ENCODE measurements at regions not wholly inside any gene's neighbourhood (a gene's known extent, or its start where the extent isn't known, plus 50 kb on each side); places are given as distances from the start of the nearest gene placed in this dataset.

DNA sequence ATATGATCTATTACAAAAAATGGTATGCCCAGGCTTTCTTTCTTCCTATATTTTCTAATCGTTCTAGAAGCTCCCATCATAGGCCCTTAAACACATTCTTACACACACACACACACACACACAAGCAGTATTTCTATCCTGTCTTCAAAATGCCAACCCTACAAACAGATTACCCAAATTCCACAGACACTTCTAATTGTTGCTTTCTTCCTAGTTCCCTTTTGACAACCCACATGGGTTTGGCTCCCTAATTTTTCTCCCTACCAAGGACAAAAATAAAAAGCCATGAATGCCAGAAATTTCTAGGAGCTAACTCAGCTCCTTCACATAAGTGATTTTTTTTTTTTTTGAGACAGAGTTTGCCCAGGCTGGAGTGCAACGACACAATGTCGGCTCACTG is 60.3 kb upstream of the NTF3 start:
- H3K27ac ChIP-seq = no peak overlapping the region
- TF ChIP-seq CTCF (IDR thresholded peaks at IDR 0.05) (no peak), ZFX (IDR thresholded peaks at IDR 0.05; ENCODE audit: borderline replicate concordance) (no peak)

DNA sequence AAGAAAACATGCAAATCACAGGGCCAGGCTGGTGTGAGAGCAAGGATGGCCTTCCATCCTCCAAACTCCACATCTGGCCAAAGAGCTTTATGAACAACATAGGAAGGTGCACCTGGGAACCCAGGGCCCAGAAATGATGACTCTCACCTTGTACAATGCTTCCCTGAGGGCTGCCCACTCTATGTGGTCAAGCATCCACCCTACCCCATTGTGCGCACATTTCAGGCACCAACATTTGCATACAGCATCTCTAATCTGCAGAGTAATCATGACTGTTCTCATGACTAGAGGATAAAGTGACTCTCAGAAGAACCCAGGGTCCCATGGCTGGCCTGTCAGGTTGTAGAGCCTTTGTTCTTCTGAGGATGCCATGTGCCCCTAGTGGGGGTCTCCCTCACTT is 57.2 kb upstream of the NTF3 start:
- TF ChIP-seq CTCF (IDR thresholded peaks at IDR 0.05) = no peak
- TF ChIP-seq ZFX (IDR thresholded peaks at IDR 0.05; ENCODE audit: borderline replicate concordance) = no peak

DNA sequence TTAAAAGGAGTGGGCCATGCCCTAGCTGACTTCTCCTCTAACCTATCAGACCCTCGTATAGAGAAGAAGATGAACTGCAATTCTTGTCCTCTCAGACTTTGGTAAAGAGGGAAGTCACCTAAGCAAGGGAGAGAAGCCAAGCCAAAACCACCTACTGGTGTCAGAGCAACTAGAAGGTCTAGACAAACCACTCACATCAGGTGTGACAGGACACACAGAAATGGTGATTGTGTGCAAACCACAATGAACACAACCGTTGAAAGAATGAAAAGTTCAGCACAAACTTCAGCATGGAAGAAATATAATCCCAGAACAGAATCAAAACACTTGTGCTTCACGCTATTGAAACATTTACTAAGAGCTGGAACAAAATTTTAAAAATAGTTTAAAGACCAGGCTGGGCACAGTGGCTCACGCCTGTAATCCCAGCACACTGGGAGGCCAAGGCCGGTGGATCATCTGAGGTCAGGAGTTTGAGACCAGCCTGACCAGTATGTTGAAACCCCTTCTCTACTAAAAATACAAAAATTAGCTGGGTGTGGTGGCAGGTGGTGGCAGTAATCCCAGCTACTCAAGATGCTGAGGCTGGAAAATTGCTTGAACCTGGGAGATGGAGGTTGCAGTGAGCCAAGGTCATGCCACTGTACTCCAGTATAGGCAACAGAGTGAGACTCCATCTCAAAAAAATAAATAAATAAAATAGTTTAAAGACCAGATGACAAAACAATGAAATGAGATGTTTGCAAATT is 56.2 kb upstream of the NTF3 start:
- TF ChIP-seq ZFX (IDR thresholded peaks at IDR 0.05; ENCODE audit: borderline replicate concordance) (no peak), CTCF (IDR thresholded peaks at IDR 0.05) (no peak)
- no peak overlapping the region for H3K27ac ChIP-seq

More for the DNA sequence above, 57.2 kb upstream of the NTF3 start:
- no peak overlapping the region for H3K27ac ChIP-seq

- H3K27ac ChIP-seq = no peak overlapping the region
- TF ChIP-seq ZFX (IDR thresholded peaks at IDR 0.05; ENCODE audit: borderline replicate concordance) (no peak), CTCF (IDR thresholded peaks at IDR 0.05) (no peak)
Measured at GRCh38 chr12:5376591-5377207, 55.2 kb upstream of the NTF3 start.

DNA sequence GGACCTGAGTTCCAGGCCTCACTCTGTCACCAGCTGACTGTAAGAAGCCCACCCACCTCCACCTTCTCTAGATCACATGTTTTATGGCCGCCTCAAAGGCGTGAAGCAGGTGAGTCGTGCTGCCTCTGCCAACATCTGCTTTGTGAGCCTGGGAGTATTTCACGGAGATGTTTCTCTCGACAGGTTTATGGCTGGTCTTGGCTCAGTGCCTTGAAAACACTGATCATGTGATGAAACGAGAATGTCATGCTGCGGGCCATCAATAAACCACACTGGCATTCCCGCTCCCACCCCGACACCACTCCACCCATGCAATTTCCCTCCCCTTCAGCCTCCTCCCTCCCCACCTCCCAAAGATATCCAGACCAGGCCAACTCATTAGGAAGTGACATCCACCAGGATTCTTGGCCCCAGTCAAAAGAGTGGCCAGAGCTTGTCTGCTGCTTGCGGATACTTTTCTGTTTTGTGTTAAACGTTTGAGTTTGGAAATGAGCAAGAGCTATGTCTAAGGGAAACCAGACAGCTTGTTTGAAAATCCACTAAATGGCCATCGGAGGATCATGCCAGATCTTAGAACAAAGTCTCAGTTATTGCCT is 53.8 kb upstream of the NTF3 start:
- no peak for TF ChIP-seq ZFX (IDR thresholded peaks at IDR 0.05; ENCODE audit: borderline replicate concordance)
- no peak for TF ChIP-seq CTCF (IDR thresholded peaks at IDR 0.05)
- H3K27ac ChIP-seq = no peak overlapping the region

DNA sequence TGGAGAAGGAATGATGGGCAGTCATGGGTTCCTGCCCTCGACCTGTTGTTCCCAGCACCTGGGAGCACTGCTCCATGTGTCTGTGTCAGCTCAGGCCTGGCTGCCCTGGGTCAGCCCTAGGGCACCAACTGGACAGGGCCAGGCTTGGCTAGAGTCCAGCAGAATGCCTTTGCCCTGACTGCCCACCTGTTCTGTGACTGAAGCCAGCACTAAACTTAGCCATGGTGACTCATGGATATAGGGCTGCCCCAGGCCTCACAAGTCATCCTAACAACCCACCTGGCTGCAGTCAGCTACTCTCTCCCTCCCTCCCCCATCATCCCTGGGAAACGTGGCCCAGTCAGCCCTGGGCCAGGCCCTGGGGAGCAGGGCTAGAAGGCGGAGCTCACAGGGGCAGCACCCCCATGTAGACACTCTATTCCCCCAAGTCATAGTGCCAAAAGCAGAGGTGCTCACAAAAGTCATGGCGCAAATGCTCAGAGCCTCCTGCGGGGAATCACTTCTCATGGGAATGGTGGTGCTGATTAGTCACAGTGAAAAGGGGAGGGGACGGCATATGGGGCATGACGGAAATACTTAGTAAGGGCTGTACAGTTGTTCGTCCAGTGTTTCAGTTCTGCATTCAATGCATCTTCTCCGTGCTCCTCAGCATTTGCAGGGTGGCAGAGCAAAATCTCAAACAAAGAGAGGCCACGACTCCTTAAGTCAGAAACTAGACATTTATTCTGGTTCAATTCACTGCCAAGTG is 52.0 kb upstream of the NTF3 start:
- TF ChIP-seq ZFX (IDR thresholded peaks at IDR 0.05; ENCODE audit: borderline replicate concordance) = no peak
- no peak for TF ChIP-seq CTCF (IDR thresholded peaks at IDR 0.05)

More for the DNA sequence above, 52.0 kb upstream of the NTF3 start:
- H3K27ac ChIP-seq = no peak overlapping the region
